IMR-90 (cell line): ENCODE measurements at regions not wholly inside any gene's neighbourhood (a gene's known extent, or its start where the extent isn't known, plus 50 kb on each side); places are given as distances from the start of the nearest gene placed in this dataset.

Source experiments
- ATAC-seq: fragments of 200-7000 bp; cut with Tn5 transposase; 2 replicates; pipeline ENCODE4 v1.9.1; 2020; ENCODE audit warnings: low read depth, mild to moderate bottlenecking, moderate library complexity
- BruUV-seq: library from RNA; stranded (reverse); fragments of 400-500 nt; replicated peaks from 2 replicates; lab custom pipeline; 2021; lab: Mats Ljungman, UMichigan
- CTCF ChIA-PET: fragments of 300-600 bp; formaldehyde crosslinking; extraction: SDS; loops from one replicate; lab custom pipeline; 2021; ENCODE audit warnings: antibody characterized with exemption; lab: Yijun Ruan, JAX
- POLR2A ChIA-PET: fragments of 300-600 bp; sonication (Branson Sonifier 250); formaldehyde crosslinking; loops from one replicate; lab custom pipeline; 2022; ENCODE audit warnings: antibody characterized with exemption; ENCODE audit not compliant: unreplicated experiment; lab: Charles Lee
- DNase-seq: peaks from one replicate; pipeline ENCODE4 v3.0.0; 2013
- H2AFZ ChIP-seq: replicated peaks from 2 replicates; pipeline ENCODE3; 2013; ENCODE audit warnings: low read length, mild to moderate bottlenecking; ENCODE audit not compliant: poor library complexity
- H2AK5ac ChIP-seq: 2 replicates; pipeline ENCODE4 v1.6.1; 2013; ENCODE audit warnings: low read depth, low read length, inconsistent platforms
- H2AK9ac ChIP-seq: replicated peaks from 2 replicates; pipeline ENCODE3; 2013; ENCODE audit warnings: mild to moderate bottlenecking, low read depth, low read length, moderate library complexity; ENCODE audit not compliant: poor library complexity
- H2BK120ac ChIP-seq: 2 replicates; pipeline ENCODE4 v1.6.1; 2013; ENCODE audit warnings: low read depth, low read length, inconsistent platforms
- H2BK15ac ChIP-seq: 3 replicates; pipeline ENCODE4 v1.6.1; 2013; ENCODE audit warnings: low read depth, low read length, inconsistent platforms
- H2BK20ac ChIP-seq: 2 replicates; pipeline ENCODE4 v1.6.1; 2013; ENCODE audit warnings: low read depth, mild to moderate bottlenecking, inconsistent platforms, low read length, moderate library complexity
- H2BK5ac ChIP-seq: 2 replicates; pipeline ENCODE4 v1.6.1; 2013; ENCODE audit warnings: mild to moderate bottlenecking, low read depth, low read length, inconsistent platforms; ENCODE audit not compliant: poor library complexity, severe bottlenecking
- H3K14ac ChIP-seq: replicated peaks from 2 replicates; pipeline ENCODE4 v1.6.1; 2013; ENCODE audit warnings: low read depth, low read length, inconsistent platforms
- H3K18ac ChIP-seq: 2 replicates; pipeline ENCODE4 v1.6.1; 2013; ENCODE audit warnings: low read depth, low read length, control low read depth
- H3K23ac ChIP-seq: 2 replicates; pipeline ENCODE4 v1.6.1; 2013; ENCODE audit warnings: low read depth, low read length, inconsistent platforms
- H3K27ac ChIP-seq: 2 replicates; pipeline ENCODE4 v1.5.1; 2013; ENCODE audit warnings: mild to moderate bottlenecking, control low read depth, low read length; ENCODE audit not compliant: insufficient read depth
- H3K27me3 ChIP-seq: 2 replicates; pipeline ENCODE4 v1.6.1; 2013; ENCODE audit warnings: low read length; ENCODE audit not compliant: control insufficient read depth, insufficient read depth
- H3K36me3 ChIP-seq: 2 replicates; pipeline ENCODE4 v1.6.1; 2013; ENCODE audit warnings: low read length, mixed read lengths; ENCODE audit not compliant: control insufficient read depth, insufficient read depth
- H3K4ac ChIP-seq: 2 replicates; pipeline ENCODE4 v1.6.1; 2013; ENCODE audit warnings: low read depth, low read length, inconsistent platforms
- H3K4me1 ChIP-seq: 2 replicates; pipeline ENCODE4 v1.6.1; 2013; ENCODE audit warnings: low read length, mixed read lengths; ENCODE audit not compliant: control insufficient read depth, insufficient read depth
- H3K4me2 ChIP-seq: 2 replicates; pipeline ENCODE4 v1.6.1; 2013; ENCODE audit warnings: low read depth, mild to moderate bottlenecking, control low read depth, low read length, moderate library complexity
- H3K4me3 ChIP-seq: 2 replicates; pipeline ENCODE4 v1.5.1; 2013; ENCODE audit warnings: low read depth, mild to moderate bottlenecking, control low read depth, low read length, moderate library complexity; ENCODE audit not compliant: insufficient read depth
- H3K56ac ChIP-seq: 2 replicates; pipeline ENCODE4 v1.6.1; 2013; ENCODE audit warnings: low read length, inconsistent platforms; ENCODE audit not compliant: insufficient read depth; ENCODE audit errors: extremely low read depth
- H3K79me1 ChIP-seq, 2 experiments: 2 replicates each; pipeline ENCODE4 v1.6.1; 2013; ENCODE audit warnings: low read length in 2 of 2, inconsistent platforms in 1 of 2, low read depth in 1 of 2
- H3K9ac ChIP-seq: 2 replicates; pipeline ENCODE4 v1.6.1; 2013; ENCODE audit warnings: low read depth, low read length, control low read depth
- H3K9me1 ChIP-seq: 2 replicates; pipeline ENCODE4 v1.6.1; 2013; ENCODE audit warnings: low read length, inconsistent platforms; ENCODE audit not compliant: insufficient read depth
- H3K9me3 ChIP-seq: 2 replicates; pipeline ENCODE4 v1.6.1; 2013; ENCODE audit warnings: low read length; ENCODE audit not compliant: control insufficient read depth, insufficient read depth
- H4K20me1 ChIP-seq: 2 replicates; pipeline ENCODE4 v1.6.1; 2013; ENCODE audit warnings: low read length, inconsistent platforms; ENCODE audit not compliant: insufficient read depth
- H4K5ac ChIP-seq: 2 replicates; pipeline ENCODE4 v1.6.1; 2013; ENCODE audit warnings: mild to moderate bottlenecking, low read depth, low read length, control low read depth
- H4K8ac ChIP-seq, 2 experiments: 2 replicates each; pipeline ENCODE4 v1.6.1; 2013; ENCODE audit warnings: low read depth in 2 of 2, low read length in 2 of 2, control low read depth in 1 of 2, inconsistent platforms in 1 of 2
- H4K91ac ChIP-seq: 2 replicates; pipeline ENCODE4 v1.6.1; 2013; ENCODE audit warnings: low read depth, low read length, inconsistent platforms; ENCODE audit not compliant: insufficient read depth
- BHLHE40 ChIP-seq: fragments of 150-350 bp; IDR thresholded peaks from 2 replicates; pipeline ENCODE4 v1.6.1; 2016; ENCODE audit warnings: mild to moderate bottlenecking, low read depth, low read length
- CEBPB ChIP-seq: IDR thresholded peaks from 2 replicates; pipeline ENCODE4 v1.6.1; 2012; ENCODE audit warnings: low read depth, low read length, improper control_type of control experiment
- CHD1 ChIP-seq: IDR thresholded peaks from 2 replicates; pipeline ENCODE4 v1.6.1; 2012; ENCODE audit warnings: low read depth, low read length, improper control_type of control experiment
- CTCF ChIP-seq: conservative IDR thresholded peaks from 2 replicates; pipeline ENCODE4 v1.5.1; 2012; ENCODE audit warnings: mild to moderate bottlenecking, low read depth, low read length, improper control_type of control experiment
- ELK1 ChIP-seq: fragments of 150-350 bp; IDR thresholded peaks from 2 replicates; pipeline ENCODE4 v1.6.1; 2016; ENCODE audit warnings: low read depth, mild to moderate bottlenecking, low read length, moderate library complexity, borderline replicate concordance
- FOS ChIP-seq: fragments of 150-350 bp; IDR thresholded peaks from 2 replicates; pipeline ENCODE4 v1.6.1; 2016; ENCODE audit warnings: low read depth, low read length
- MAFK ChIP-seq: IDR thresholded peaks from 2 replicates; pipeline ENCODE4 v1.6.1; 2012; ENCODE audit warnings: low read depth, low read length, improper control_type of control experiment
- MAZ ChIP-seq: IDR thresholded peaks from 2 replicates; pipeline ENCODE4 v1.6.1; 2012; ENCODE audit warnings: low read depth, mild to moderate bottlenecking, low read length, improper control_type of control experiment, moderate library complexity, borderline replicate concordance
- MXI1 ChIP-seq: IDR thresholded peaks from 2 replicates; pipeline ENCODE4 v1.6.1; 2012; ENCODE audit warnings: low read depth, mild to moderate bottlenecking, low read length, moderate library complexity, borderline replicate concordance
- NFE2L2 ChIP-seq: fragments of 150-350 bp; IDR thresholded peaks from 2 replicates; pipeline ENCODE4 v1.6.1; 2016; ENCODE audit warnings: low read depth, mild to moderate bottlenecking, low read length
- POLR2A ChIP-seq: IDR thresholded peaks from 2 replicates; pipeline ENCODE4 v1.6.1; 2012; ENCODE audit warnings: mild to moderate bottlenecking, low read depth, low read length
- RAD21 ChIP-seq: IDR thresholded peaks from 2 replicates; pipeline ENCODE4 v1.6.1; 2012; ENCODE audit warnings: low read length, improper control_type of control experiment
- RCOR1 ChIP-seq: IDR thresholded peaks from 2 replicates; pipeline ENCODE4 v1.6.1; 2012; ENCODE audit warnings: mild to moderate bottlenecking, low read length, improper control_type of control experiment; ENCODE audit not compliant: insufficient replicate concordance
- RFX5 ChIP-seq: IDR thresholded peaks from 2 replicates; pipeline ENCODE4 v1.8.0; 2012; ENCODE audit warnings: low read depth, mild to moderate bottlenecking, low read length, moderate library complexity
- SMC3 ChIP-seq: fragments of 150-350 bp; IDR thresholded peaks from 2 replicates; pipeline ENCODE4 v1.6.1; 2016; ENCODE audit warnings: low read depth, mild to moderate bottlenecking, antibody characterized with exemption, low read length, moderate library complexity
- USF2 ChIP-seq: fragments of 150-350 bp; IDR thresholded peaks from 2 replicates; pipeline ENCODE4 v1.6.1; 2017; ENCODE audit warnings: mild to moderate bottlenecking, antibody characterized with exemption, low read length, low read depth
- WGBS, 2 experiments: methylation state at CpG; one replicate each; pipeline versions ENCODE4 v1.1.5 to v1.1.7; 2013; ENCODE audit warnings: missing lambda C conversion rate in 2 of 2; ENCODE audit not compliant: insufficient read length in 1 of 2; ENCODE audit errors: extremely low coverage in 2 of 2; 5-methylcytosine and 5-hydroxymethylcytosine counted together
- dilution Hi-C: fragments of 300-500 bp; cut with HindIII; formaldehyde crosslinking; loops from one replicate; pipeline ENCODE4 v1.14.3; 2018; ENCODE audit warnings: low sequenced_read_pairs; ENCODE audit not compliant: unreplicated experiment
- in situ Hi-C: fragments of 300-500 bp; cut with MboI; formaldehyde crosslinking; loops from 3 replicates; pipeline ENCODE4 v1.14.3; 2019; ENCODE audit warnings: low sequenced_read_pairs, inconsistent platforms, mixed read lengths
- intact Hi-C: fragments of 100-400 bp; cut with micrococcal nuclease; formaldehyde crosslinking; loops from 2 replicates; pipeline ENCODE4 v1.10.0; 2022

GRCh38 chr1:17887661-17888371 is 132.7 kb downstream of the ACTL8 start:
- Histone ChIP-seq H4K8ac (no peak overlapping the region), H3K79me1 (no peaks in the 10 kb centered on the region), H3K9ac (no peak overlapping the region), H3K4ac (no peak overlapping the region), H2AFZ (no peak overlapping the region), H3K9me1 (no peaks in the 10 kb centered on the region), H2AK9ac (no peak overlapping the region), H3K14ac (no peak overlapping the region), H2AK5ac (no peak overlapping the region), H4K91ac (no peak overlapping the region), H2BK15ac (no peak overlapping the region), H2BK20ac (no peak overlapping the region), H4K20me1 (no peaks in the 10 kb centered on the region), H3K4me1 (peaks cover 4% of the 10 kb centered on the region; the same call in 1 of the 2 replicates), H3K4me3 (no peak overlapping the region), H3K27ac (no peak overlapping the region), H3K18ac (no peak overlapping the region), H3K27me3 (peaks cover 29% of the 10 kb centered on the region), H2BK5ac (no peak overlapping the region), H2BK120ac (no peak overlapping the region), H3K4me2 (no peak overlapping the region), H3K23ac (no peak overlapping the region), H3K36me3 (no peaks in the 10 kb centered on the region), H3K56ac (no peak overlapping the region), H4K5ac (no peak overlapping the region), H3K9me3 (peaks cover 2% of the 10 kb centered on the region; the same call in 1 of the 2 replicates)
- ChIA-PET CTCF (no interaction called here), POLR2A (no interaction called here)
- TF ChIP-seq MXI1, result no peak
- no peak for TF ChIP-seq CTCF
- TF ChIP-seq RCOR1, result no peak
- TF ChIP-seq FOS, result no peak
- no peak for TF ChIP-seq POLR2A
- no peak for TF ChIP-seq ELK1
- TF ChIP-seq RAD21, result no peak
- no peak for TF ChIP-seq NFE2L2
- no peak for TF ChIP-seq BHLHE40
- TF ChIP-seq SMC3, result no peak
- no peak for TF ChIP-seq MAZ
- no peak for TF ChIP-seq USF2
- no peak for TF ChIP-seq CHD1
- TF ChIP-seq RFX5, result no peak
- TF ChIP-seq CEBPB, result no peak
- TF ChIP-seq MAFK, result no peak
- dilution Hi-C loops, result no loop called here
- WGBS, 2 experiments, result 0% methylated on average over 1 of the region's 17 CpGs; no CpG with 5 or more reads in 1 of the 2 experiments
- DNase-seq, result no peak
- BruUV-seq, result no TSS peak
- no peak for ATAC-seq
- intact Hi-C loops, result no loop called here
- in situ Hi-C loops, result no loop called here
